GM19452 (cell line): ENCODE measurements at regions not wholly inside any gene's neighbourhood (a gene's known extent, or its start where the extent isn't known, plus 50 kb on each side); places are given as distances from the start of the nearest gene placed in this dataset.

Experiments used
- ATAC-seq: cut with Tn5 transposase; IDR thresholded peaks from one replicate; pipeline ENCODE4 v1.9.1; 2021; ENCODE audit not compliant: unreplicated experiment

- ATAC-seq = no peak
Measured at GRCh38 chr3:23644099-23644498, 161.7 kb upstream of the UBE2E1 start.

DNA sequence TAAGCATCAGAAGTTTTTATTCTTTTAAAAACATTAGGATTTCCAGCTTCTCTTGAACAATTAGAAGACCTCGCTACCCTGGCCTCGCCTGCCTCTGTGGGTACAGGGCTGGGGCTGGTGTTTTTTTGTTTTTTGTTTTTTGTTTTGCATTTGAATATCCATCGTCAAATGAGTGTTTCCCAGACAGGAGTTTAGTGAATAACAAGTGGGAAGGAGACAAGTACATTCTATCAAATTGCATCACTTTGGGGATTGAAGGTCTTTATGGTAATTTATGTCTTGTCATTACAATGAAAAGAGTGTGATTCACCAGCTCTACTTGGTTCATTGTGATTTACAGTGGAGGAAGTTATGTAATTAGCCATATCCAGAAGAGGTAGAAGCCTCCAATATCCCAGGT, 161.1 kb upstream of the UBE2E1 start:
- no peak for ATAC-seq

GRCh38 chr3:23645533-23646183, 160.1 kb upstream of the UBE2E1 start:
- ATAC-seq = no peak

GRCh38 chr3:23646184-23646920, 159.4 kb upstream of the UBE2E1 start:
- no peak for ATAC-seq

- no peak for ATAC-seq
Measured at GRCh38 chr3:23647706-23648258, 158.0 kb upstream of the UBE2E1 start.

DNA sequence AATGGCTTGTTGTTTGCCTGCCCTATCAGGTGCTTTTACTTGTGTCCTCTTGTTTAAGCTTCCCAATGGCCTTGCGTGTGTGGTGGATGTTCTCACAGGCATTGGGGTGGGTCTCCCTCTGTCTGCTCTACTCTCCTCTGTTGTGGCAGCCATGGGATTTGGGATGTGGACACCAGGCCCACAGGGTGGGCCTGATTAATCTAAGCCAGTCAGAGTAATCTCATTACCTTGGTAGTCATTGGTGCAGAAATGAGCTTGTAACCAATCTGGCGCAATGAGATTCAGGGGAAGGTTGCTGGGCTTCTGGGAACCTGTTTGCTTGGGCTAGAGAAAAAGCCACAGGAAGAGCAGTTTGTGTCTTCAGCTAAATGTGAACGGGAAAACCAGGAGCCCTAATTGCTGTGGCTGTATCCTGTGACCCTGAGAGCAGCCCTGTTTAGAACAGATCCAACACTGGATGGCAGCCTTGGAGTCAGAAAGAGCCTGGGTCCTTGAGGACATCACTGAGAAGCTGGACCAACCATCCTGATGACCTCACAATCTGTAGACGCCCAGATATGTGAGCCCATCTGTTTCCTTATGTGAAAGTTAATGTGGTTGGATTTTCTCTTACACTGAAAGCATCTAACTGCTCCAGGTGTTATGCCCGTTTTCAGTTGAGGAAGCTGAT, 157.3 kb upstream of the UBE2E1 start:
- ATAC-seq = no peak

DNA sequence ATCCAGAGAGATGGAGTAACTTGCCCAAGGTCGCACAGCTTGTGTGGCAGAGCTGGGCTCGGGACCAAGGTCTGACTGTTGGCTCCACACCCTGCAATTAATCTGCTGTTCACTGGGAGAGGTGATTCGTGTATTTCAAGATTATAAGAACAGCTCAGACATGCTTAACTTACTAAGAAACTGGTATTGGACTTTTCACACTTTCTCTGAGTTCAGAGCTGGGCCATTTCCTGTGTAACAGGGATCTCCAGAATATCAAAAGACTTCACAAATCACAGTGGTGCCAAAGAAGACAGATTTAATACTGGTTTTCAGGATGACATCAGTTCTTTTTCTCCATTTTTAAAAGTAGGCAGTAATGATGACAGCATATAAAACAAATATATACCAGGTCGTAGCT, 156.8 kb upstream of the UBE2E1 start:
- no peak for ATAC-seq

DNA sequence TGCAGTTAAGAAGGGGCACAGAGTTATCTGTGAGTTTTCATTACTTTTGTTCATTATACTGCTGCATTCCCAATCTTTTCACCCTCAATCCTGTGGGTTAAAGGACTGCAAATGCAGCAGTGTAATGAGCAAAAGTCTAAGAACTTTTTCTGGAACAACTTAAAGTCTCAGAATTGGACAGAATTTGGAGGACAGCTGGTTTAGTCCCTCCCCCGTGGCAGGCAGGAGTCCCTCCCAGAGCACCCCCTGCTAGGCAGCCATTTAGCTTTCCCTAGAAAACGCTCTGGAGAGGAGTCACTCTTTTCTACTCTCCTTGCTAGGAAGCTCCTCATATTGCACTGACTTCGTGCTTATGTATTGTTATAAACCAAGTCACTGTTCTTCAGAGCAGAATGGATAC, 156.3 kb upstream of the UBE2E1 start:
- ATAC-seq = no peak

GRCh38 chr3:23650371-23651140, 155.2 kb upstream of the UBE2E1 start:
- no peak for ATAC-seq

DNA sequence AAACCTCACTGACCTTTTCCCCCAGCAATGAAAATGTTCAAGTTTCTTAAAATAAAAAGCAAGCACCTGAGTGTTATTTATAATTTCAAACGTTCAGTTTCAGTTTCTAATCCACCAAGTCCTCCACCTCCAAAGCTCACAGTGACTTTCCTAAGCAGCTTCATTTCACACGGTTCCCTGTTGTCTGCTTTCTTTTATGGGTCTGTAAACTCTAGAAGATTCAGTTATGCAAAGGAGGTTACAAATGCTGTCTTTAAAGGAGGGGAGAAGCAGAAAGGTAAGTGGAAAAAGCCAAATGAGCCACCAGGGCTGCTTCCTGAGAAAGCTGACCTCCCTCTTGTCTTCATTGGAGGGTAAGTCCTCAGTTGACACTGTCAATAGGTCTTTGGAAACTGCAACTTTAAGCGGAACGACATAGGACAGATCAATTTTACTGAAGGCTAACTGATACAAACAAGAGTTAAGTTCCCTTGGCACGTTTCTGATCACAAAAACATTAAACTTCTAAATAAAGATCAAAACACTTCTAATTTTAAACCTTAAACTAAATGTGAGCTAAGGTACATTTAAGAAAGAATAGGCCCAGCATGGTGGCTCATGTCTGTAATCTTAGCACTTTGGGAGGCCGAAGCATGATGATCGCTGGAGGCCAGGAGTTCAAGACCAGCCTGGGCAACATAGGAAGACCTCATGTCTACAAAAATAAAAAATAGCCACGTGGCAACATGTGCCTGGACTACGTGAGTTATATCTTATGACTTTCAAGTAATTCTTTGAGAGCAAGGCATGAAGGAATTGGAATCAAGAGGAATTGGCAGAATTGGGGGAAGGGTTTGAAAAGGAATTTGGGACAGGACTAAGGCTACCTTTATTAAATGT, 151.9 kb upstream of the UBE2E1 start:
- peak; percentile 90 for ATAC-seq

GRCh38 chr3:23654571-23654970, 151.2 kb upstream of the UBE2E1 start:
- ATAC-seq = no peak

GRCh38 chr3:23655749-23656148, 150.0 kb upstream of the UBE2E1 start:
- ATAC-seq = no peak

DNA sequence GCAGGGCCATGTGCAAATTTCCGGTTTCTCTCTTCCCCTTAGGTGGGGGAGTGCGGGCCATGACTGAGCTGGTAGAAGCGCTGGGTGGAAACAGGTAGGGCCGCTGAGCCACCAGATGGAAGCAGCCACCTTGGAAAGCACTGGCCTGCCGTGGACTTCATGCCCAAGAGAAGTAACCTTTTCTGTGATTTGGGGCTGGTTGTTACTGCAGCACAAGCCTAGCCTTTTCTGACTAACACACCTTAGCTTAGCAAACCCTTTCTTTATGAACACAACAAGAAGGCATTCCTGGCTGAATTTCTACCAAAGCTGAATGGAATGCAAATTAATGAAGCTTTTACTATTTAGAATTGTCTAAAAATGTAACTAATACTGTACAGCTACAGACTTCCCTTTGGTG, 149.6 kb upstream of the UBE2E1 start:
- ATAC-seq = no peak

DNA sequence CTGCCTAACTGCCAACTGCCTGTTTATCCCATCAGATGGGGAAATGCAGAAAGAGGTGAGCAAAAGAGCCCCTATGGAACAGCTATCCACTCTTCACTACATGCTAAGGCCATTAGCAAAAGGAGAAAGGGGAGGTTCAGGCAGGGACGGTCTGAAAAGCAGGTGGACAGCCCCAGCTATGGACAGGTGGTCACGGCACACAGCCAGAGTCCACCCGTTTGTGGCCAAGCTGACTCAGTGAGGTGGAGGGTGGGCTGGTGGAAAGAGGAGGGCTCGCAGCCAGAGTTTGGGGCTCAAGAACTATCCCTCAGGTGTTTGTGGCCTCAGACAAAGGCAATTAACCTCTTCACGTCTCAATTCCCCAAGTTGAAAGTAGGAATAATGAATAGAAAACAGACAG, 148.9 kb upstream of the UBE2E1 start:
- ATAC-seq = no peak

GRCh38 chr3:23657647-23658046, 148.1 kb upstream of the UBE2E1 start:
- ATAC-seq = no peak

- no peak for ATAC-seq
Measured at GRCh38 chr3:23659274-23659673, 146.5 kb upstream of the UBE2E1 start.

DNA sequence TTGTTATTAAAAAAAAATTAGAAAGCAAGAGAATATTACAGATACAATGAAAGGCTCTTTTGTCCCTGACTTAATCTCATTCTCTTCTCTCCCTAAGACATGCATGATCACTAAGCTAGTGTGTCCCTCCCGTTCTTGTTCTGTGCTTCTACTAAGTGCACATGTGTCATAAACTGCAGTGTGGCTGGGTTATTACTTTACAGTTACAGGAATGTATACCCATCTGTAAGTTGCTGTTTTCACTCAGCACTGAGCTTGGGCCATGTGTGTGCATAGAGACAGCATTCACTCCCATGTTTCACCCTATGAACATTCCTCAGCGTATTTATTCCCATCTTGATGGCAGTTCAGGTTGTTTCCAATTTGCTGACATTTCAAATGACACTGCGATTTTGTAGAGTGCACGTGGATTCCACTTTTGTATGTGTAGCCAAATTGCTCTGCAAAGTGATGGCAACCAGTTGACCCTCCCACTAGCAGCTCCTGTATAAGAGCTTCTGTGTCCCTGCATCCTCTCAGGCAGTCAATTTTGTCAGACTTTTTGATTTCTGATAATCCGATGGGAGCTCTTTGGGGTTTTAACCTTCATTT, 145.8 kb upstream of the UBE2E1 start:
- no peak for ATAC-seq

DNA sequence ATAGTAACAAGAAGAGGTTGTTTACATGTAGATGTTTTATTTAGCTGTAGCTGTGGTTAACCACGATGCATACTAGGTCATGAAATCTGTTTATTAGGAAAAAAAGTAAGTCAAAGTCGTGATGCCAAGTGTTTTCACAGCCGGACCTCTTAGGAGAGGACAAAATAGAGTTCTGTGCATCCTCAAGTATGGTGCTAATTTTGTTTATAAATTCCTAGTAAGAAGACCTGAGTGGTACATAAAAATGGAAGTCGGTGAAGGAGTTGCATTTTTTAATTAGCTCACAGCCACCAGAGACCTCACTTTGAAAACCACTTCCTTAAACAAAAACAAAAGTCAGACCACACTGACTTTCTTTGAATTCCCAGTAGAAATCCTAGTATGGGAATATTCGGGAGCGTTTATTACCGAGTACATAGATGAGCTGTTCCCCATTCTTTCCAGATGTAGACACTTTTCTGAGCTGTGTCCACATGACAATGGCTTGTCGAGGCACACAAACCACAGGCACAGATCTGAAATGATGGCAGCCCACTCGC, 143.6 kb upstream of the UBE2E1 start:
- no peak for ATAC-seq

GRCh38 chr3:23663246-23663645, 142.5 kb upstream of the UBE2E1 start:
- no peak for ATAC-seq
